HEK293T (cell line): ENCODE measurements at regions not wholly inside any gene's neighbourhood (a gene's known extent, or its start where the extent isn't known, plus 50 kb on each side); places are given as distances from the start of the nearest gene placed in this dataset.

Source experiments
- ELF4 ChIP-seq: fragments of 450-650 bp; IDR thresholded peaks from 2 replicates; pipeline ENCODE4 v1.6.1; 2017; ENCODE audit warnings: antibody characterized with exemption
- FOXM1 ChIP-seq: fragments of 450-650 bp; IDR thresholded peaks from 2 replicates; pipeline ENCODE4 v1.6.1; 2017; ENCODE audit warnings: mild to moderate bottlenecking, borderline replicate concordance
- NFRKB ChIP-seq: fragments of 450-650 bp; IDR thresholded peaks from 2 replicates; pipeline ENCODE4 v1.6.1; 2016; ENCODE audit warnings: mild to moderate bottlenecking, moderate library complexity
- SUZ12 ChIP-seq: fragments of 450-650 bp; IDR thresholded peaks from 2 replicates; pipeline ENCODE4 v1.6.1; 2016; ENCODE audit warnings: mild to moderate bottlenecking

DNA sequence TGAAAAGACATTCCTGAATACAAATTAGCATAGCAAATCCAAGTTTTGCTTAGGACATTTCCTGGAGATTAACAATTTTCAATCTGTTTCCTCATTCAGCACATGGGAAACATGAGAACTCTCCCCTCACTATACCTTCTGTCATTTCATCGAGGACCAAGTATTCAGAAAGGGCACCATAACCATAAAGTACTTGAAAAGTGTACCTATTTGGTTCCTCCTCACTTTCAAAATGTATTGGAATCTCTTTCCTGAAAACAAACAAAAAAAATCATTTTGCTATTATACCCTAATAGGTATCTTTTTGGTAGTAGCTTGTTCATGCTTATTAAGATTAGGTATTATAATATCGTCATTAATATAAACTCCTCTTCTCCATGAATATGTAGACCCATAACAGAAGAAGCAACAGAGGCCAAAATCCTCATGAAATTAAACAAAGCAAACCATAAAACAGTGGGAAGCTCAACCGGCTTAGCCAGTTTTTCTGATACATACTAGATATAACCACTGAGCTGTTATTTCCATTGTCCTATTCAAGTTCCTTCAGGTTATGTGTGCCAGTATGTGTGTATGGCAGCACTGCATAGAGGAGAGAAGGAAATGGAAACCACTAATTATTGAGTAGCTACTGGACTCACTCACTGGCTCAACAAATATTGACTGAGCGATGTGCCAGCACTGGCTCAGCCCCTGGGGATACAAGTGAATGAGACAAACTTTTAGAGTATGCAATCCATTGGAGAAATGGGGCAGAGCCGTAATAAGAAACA, 274.0 kb downstream of the MAFB start:
- TF ChIP-seq ELF4: no peak
- no peak for TF ChIP-seq NFRKB
- TF ChIP-seq FOXM1: no peak
- no peak for TF ChIP-seq SUZ12
